HCT116 (cell line): ENCODE measurements at regions not wholly inside any gene's neighbourhood (a gene's known extent, or its start where the extent isn't known, plus 50 kb on each side); places are given as distances from the start of the nearest gene placed in this dataset.

Source experiments
- ATAC-seq: fragments of 200-7000 bp; cut with Tn5 transposase; 2 replicates; pipeline ENCODE4 v1.9.1; 2020; ENCODE audit warnings: mild to moderate bottlenecking, moderate library complexity
- BruUV-seq: library from RNA; stranded (reverse); fragments of 400-500 nt; replicated peaks from 2 replicates; lab custom pipeline; 2021; lab: Mats Ljungman, UMichigan
- CTCF ChIA-PET: fragments of 300-600 bp; sonication (Branson Sonifier 250); formaldehyde crosslinking; loops from one replicate; lab custom pipeline; 2021; ENCODE audit warnings: antibody characterized with exemption; lab: Charles Lee
- POLR2A ChIA-PET: fragments of 300-600, 350-600 bp; sonication (Branson Sonifier 250); formaldehyde crosslinking; loops from one replicate; lab custom pipeline; 2021; ENCODE audit warnings: antibody characterized with exemption; lab: Charles Lee
- RAD21 ChIA-PET, 2 experiments: fragments of 300-600 bp; sonication (Branson Sonifier 250); formaldehyde crosslinking; loops; one replicate each; lab custom pipeline; 2023; ENCODE audit warnings: low total read pairs in 2 of 2; ENCODE audit not compliant: uncharacterized antibody in 2 of 2, unreplicated experiment in 2 of 2, low non-redundant PET in 1 of 2; lab: Charles Lee
- DNase-seq: peaks from one replicate; pipeline ENCODE4 v3.0.0-alpha.2; 2010; ENCODE audit warnings: low read depth, low spot score
- H2AFZ ChIP-seq: fragments of 200-600 bp; shearing (Covaris generic), sonication (generic); 2 replicates; pipeline ENCODE4 v1.6.1; 2017; ENCODE audit warnings: low read depth, mixed run types, mixed read lengths, antibody characterized with exemption, low read length; ENCODE audit not compliant: poor library complexity, severe bottlenecking
- H3K27ac ChIP-seq: 2 replicates; pipeline ENCODE4 v1.5.1; 2012; ENCODE audit warnings: low read depth, low read length
- H3K27me3 ChIP-seq: fragments of 200-600 bp; sonication (generic); 2 replicates; pipeline ENCODE4 v1.6.1; 2016; ENCODE audit warnings: mixed run types, low read length, mixed read lengths; ENCODE audit not compliant: insufficient read depth
- H3K36me3 ChIP-seq, 2 experiments: fragments of 200-500 bp in 1 of 2; fragments of 200-600 bp in 1 of 2; sonication (Bioruptor generic) in 1 of 2; sonication (generic) in 1 of 2; 2 replicates each; pipeline versions ENCODE4 v1.5.1 to v1.6.1; 2014 to 2016; ENCODE audit warnings: low read length in 2 of 2, inconsistent platforms in 1 of 2, mixed read lengths in 1 of 2, mixed run types in 1 of 2; ENCODE audit not compliant: insufficient read depth in 2 of 2, control insufficient read depth in 1 of 2
- H3K4me1 ChIP-seq, 2 experiments: fragments of 200-600 bp in 1 of 2; sonication (generic) in 1 of 2; 2 replicates each; pipeline versions ENCODE4 v1.5.1 to v1.6.1; 2012 to 2017; ENCODE audit warnings: low read length in 2 of 2, inconsistent platforms in 1 of 2, mild to moderate bottlenecking in 1 of 2, mixed read lengths in 1 of 2, mixed run types in 1 of 2, moderate library complexity in 1 of 2; ENCODE audit not compliant: insufficient read depth in 2 of 2, control insufficient read depth in 1 of 2
- H3K4me2 ChIP-seq: fragments of 200-600 bp; sonication (generic); 2 replicates; pipeline ENCODE4 v1.6.1; 2017; ENCODE audit warnings: mixed run types, low read length, mixed read lengths
- H3K4me3 ChIP-seq, 2 experiments: fragments of 200-600 bp in 1 of 2; sonication (generic) in 1 of 2; replicated peaks in 1 of 2; 2 replicates each; pipeline ENCODE4 v1.5.1; 2011 to 2016; ENCODE audit warnings: low read length in 2 of 2, control low read depth in 1 of 2, low read depth in 1 of 2, mild to moderate bottlenecking in 1 of 2, mixed read lengths in 1 of 2, mixed run types in 1 of 2
- H3K79me2 ChIP-seq: fragments of 200-600 bp; sonication (generic); 2 replicates; pipeline ENCODE4 v1.6.1; 2017; ENCODE audit warnings: mild to moderate bottlenecking, mixed run types, low read length, moderate library complexity, mixed read lengths; ENCODE audit not compliant: insufficient read depth
- H3K9ac ChIP-seq: fragments of 200-600 bp; sonication (generic); 2 replicates; pipeline ENCODE4 v1.6.1; 2016; ENCODE audit warnings: low read length, mixed read lengths
- H3K9me2 ChIP-seq: fragments of 200-600 bp; sonication (generic), shearing (Covaris generic); 2 replicates; pipeline ENCODE4 v1.6.1; 2017; ENCODE audit warnings: mixed run types, mild to moderate bottlenecking, moderate library complexity; ENCODE audit not compliant: insufficient read depth
- H3K9me3 ChIP-seq, 2 experiments: fragments of 200-500 bp in 1 of 2; fragments of 200-600 bp in 1 of 2; sonication (Bioruptor generic) in 1 of 2; sonication (generic) in 1 of 2; 2 replicates each; pipeline ENCODE4 v1.6.1; 2014 to 2017; ENCODE audit warnings: low read length in 2 of 2, mixed read lengths in 2 of 2, inconsistent platforms in 1 of 2, low read depth in 1 of 2, mild to moderate bottlenecking in 1 of 2, mixed run types in 1 of 2, moderate library complexity in 1 of 2; ENCODE audit not compliant: control insufficient read depth in 1 of 2, insufficient read depth in 1 of 2
- H4K20me1 ChIP-seq: fragments of 200-600 bp; sonication (generic), shearing (Covaris generic); 2 replicates; pipeline ENCODE4 v1.6.1; 2017; ENCODE audit warnings: mixed run types, mild to moderate bottlenecking, moderate library complexity; ENCODE audit not compliant: insufficient read depth
- POLR2A ChIP-seq: IDR thresholded peaks from 2 replicates; pipeline ENCODE4 v1.7.0; 2011; ENCODE audit warnings: borderline replicate concordance; ENCODE audit not compliant: insufficient read depth, insufficient read length; ENCODE audit errors: extremely low read depth
- POLR2AphosphoS5 ChIP-seq: IDR thresholded peaks from 2 replicates; pipeline ENCODE4 v1.6.1; 2011; ENCODE audit warnings: mild to moderate bottlenecking, low read depth, low read length, moderate library complexity
- RAD21 ChIP-seq: IDR thresholded peaks from 2 replicates; pipeline ENCODE4 v1.6.1; 2012; ENCODE audit warnings: low read depth, mild to moderate bottlenecking
- SRF ChIP-seq: IDR thresholded peaks from 2 replicates; pipeline ENCODE4 v1.6.1; 2012; ENCODE audit warnings: low read depth
- ZFX ChIP-seq: fragments of 450-650 bp; IDR thresholded peaks from 2 replicates; pipeline ENCODE4 v1.6.1; 2017
- ZNF274 ChIP-seq: fragments of 200-500 bp; sonication (Bioruptor generic); IDR thresholded peaks from 2 replicates; pipeline ENCODE4 v1.6.1; 2014; ENCODE audit warnings: mild to moderate bottlenecking, low read depth, low read length, inconsistent platforms
- intact Hi-C: fragments of 100-400 bp; cut with micrococcal nuclease; formaldehyde crosslinking; loops from 2 replicates; pipeline ENCODE4 v1.10.0; 2022
- TF ChIP-seq, protein P1 (sequence below), 3 experiments: fragments of 200-600 bp in 1 of 3; sonication (generic) in 1 of 3; IDR thresholded peaks in 2 of 3; conservative IDR thresholded peaks in 1 of 3; 2 replicates each; pipeline ENCODE4 v1.5.1; 2012 to 2017; ENCODE audit warnings: low read depth in 2 of 3, low read length in 2 of 3, antibody characterized with exemption in 1 of 3, borderline replicate concordance in 1 of 3, control low read depth in 1 of 3, mild to moderate bottlenecking in 1 of 3, mixed read lengths in 1 of 3, mixed run types in 1 of 3, moderate library complexity in 1 of 3; ENCODE audit not compliant: insufficient read depth in 1 of 3
- TF ChIP-seq, protein P2 (sequence below): IDR thresholded peaks from 2 replicates; pipeline ENCODE4 v1.6.1; 2012; ENCODE audit warnings: low read depth
- TF ChIP-seq, protein P3 (sequence below): IDR thresholded peaks from 2 replicates; pipeline ENCODE4 v1.6.1; 2011; ENCODE audit warnings: mild to moderate bottlenecking, low read length, moderate library complexity; ENCODE audit not compliant: insufficient replicate concordance; ENCODE audit errors: extremely low read depth

DNA sequence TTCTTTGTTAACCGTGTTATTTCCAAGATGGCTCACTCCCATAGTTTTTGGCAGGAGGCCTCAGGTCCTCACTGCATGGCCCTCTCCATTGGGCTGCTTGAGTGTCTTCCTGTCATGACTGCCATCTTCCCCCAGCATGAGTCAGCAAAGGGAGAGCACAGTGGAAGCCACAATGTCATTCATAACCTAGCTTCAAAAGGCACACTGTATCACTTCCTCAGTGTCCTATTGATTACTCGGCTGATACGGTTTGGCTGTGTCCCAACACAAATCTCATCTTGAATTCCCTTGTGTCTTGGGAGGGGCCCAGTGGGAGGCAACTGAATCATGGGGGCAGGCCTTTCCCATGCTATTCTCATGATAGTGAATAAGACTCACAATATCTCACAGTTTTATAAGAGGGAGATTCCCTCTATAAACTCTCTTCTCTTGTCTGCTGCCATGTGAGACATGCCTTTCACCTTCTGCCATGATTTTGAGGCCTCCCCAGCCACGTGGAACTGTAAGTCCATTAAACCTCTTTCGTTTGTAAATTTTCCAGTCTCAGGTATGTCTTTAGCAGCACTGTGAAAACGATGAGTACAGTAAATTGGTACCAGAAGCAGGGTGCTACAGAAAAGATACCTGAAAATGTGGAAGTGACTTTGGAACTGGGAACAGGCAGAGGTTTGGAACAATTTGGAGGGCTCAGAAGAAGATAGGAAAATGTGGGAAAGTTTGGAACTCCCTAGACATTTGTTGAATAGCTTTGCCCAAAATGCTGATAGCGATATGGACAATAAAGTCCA, 106.5 kb downstream of the PRLHR start:
- H2AFZ ChIP-seq = no peak overlapping the region
- no peaks in the 10 kb centered on the region for H3K9me2 ChIP-seq
- CTCF ChIA-PET = no interaction called here
- RAD21 ChIA-PET = no interaction called here
- no peaks in the 10 kb centered on the region for H3K27me3 ChIP-seq
- H4K20me1 ChIP-seq = no peaks in the 10 kb centered on the region
- no peaks in the 10 kb centered on the region for H3K4me1 ChIP-seq
- no peaks in the 10 kb centered on the region for H3K79me2 ChIP-seq
- no TSS peak for BruUV-seq
- POLR2A ChIA-PET = no interaction called here
- intact Hi-C loops = no loop called here
- no peak overlapping the region for H3K9ac ChIP-seq
- TF ChIP-seq POLR2AphosphoS5 (no peak), RAD21 (no peak), POLR2A (no peak), SRF (no peak), ZNF274 (no peak), ZFX (no peak)
- TF ChIP-seq, protein P1, sequence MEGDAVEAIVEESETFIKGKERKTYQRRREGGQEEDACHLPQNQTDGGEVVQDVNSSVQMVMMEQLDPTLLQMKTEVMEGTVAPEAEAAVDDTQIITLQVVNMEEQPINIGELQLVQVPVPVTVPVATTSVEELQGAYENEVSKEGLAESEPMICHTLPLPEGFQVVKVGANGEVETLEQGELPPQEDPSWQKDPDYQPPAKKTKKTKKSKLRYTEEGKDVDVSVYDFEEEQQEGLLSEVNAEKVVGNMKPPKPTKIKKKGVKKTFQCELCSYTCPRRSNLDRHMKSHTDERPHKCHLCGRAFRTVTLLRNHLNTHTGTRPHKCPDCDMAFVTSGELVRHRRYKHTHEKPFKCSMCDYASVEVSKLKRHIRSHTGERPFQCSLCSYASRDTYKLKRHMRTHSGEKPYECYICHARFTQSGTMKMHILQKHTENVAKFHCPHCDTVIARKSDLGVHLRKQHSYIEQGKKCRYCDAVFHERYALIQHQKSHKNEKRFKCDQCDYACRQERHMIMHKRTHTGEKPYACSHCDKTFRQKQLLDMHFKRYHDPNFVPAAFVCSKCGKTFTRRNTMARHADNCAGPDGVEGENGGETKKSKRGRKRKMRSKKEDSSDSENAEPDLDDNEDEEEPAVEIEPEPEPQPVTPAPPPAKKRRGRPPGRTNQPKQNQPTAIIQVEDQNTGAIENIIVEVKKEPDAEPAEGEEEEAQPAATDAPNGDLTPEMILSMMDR (IDR thresholded peaks at IDR 0.05 in 2 of 3, conservative IDR thresholded peaks at IDR 0.05 in 1 of 3; ENCODE audit: borderline replicate concordance in 1 of 3, insufficient read depth in 1 of 3, low read depth in 2 of 3, low read length in 2 of 3) = no peak
- DNase-seq = no peak
- no peak overlapping the region for H3K4me3 ChIP-seq
- H3K36me3 ChIP-seq = no peaks in the 10 kb centered on the region
- H3K9me3 ChIP-seq = peaks cover 0 to 5% of the 10 kb centered on the region in 2 experiments; a peak in 1 of 4 replicates
- H3K4me2 ChIP-seq = no peak overlapping the region
- no peak for ATAC-seq
- no peak overlapping the region for H3K27ac ChIP-seq

DNA sequence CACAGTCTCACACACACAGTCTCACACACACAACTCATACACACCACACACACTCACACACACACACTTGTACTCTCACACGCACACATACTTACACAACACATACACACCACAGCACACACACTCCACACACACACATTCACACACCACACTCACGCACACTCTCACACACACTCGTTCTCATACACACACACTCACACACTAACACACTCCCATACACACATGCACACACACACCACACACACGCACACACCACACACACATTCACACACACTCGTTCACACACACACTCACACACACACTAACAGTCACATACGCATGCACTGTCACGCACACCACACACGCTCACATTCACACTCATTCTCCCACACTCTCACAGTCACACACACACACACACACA, 109.8 kb downstream of the PRLHR start:
- Histone ChIP-seq H4K20me1 (no peaks in the 10 kb centered on the region), H3K4me2 (no peak overlapping the region), H3K4me1 (no peaks in the 10 kb centered on the region), H2AFZ (no peak overlapping the region), H3K9ac (no peak overlapping the region), H3K27me3 (no peaks in the 10 kb centered on the region), H3K9me3 (peaks cover 0 to 5% of the 10 kb centered on the region in 2 experiments; a peak in 1 of 4 replicates), H3K4me3 (no peak overlapping the region), H3K9me2 (no peaks in the 10 kb centered on the region), H3K27ac (no peak overlapping the region), H3K36me3 (no peaks in the 10 kb centered on the region), H3K79me2 (no peaks in the 10 kb centered on the region)
- ATAC-seq (no peak), DNase-seq (no peak)
- BruUV-seq = no TSS peak
- ChIA-PET RAD21 (no interaction called here), POLR2A (no interaction called here), CTCF (no interaction called here)
- intact Hi-C loops = no loop called here
- TF ChIP-seq, protein P2, sequence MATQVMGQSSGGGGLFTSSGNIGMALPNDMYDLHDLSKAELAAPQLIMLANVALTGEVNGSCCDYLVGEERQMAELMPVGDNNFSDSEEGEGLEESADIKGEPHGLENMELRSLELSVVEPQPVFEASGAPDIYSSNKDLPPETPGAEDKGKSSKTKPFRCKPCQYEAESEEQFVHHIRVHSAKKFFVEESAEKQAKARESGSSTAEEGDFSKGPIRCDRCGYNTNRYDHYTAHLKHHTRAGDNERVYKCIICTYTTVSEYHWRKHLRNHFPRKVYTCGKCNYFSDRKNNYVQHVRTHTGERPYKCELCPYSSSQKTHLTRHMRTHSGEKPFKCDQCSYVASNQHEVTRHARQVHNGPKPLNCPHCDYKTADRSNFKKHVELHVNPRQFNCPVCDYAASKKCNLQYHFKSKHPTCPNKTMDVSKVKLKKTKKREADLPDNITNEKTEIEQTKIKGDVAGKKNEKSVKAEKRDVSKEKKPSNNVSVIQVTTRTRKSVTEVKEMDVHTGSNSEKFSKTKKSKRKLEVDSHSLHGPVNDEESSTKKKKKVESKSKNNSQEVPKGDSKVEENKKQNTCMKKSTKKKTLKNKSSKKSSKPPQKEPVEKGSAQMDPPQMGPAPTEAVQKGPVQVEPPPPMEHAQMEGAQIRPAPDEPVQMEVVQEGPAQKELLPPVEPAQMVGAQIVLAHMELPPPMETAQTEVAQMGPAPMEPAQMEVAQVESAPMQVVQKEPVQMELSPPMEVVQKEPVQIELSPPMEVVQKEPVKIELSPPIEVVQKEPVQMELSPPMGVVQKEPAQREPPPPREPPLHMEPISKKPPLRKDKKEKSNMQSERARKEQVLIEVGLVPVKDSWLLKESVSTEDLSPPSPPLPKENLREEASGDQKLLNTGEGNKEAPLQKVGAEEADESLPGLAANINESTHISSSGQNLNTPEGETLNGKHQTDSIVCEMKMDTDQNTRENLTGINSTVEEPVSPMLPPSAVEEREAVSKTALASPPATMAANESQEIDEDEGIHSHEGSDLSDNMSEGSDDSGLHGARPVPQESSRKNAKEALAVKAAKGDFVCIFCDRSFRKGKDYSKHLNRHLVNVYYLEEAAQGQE = no peak
- TF ChIP-seq, protein P3, sequence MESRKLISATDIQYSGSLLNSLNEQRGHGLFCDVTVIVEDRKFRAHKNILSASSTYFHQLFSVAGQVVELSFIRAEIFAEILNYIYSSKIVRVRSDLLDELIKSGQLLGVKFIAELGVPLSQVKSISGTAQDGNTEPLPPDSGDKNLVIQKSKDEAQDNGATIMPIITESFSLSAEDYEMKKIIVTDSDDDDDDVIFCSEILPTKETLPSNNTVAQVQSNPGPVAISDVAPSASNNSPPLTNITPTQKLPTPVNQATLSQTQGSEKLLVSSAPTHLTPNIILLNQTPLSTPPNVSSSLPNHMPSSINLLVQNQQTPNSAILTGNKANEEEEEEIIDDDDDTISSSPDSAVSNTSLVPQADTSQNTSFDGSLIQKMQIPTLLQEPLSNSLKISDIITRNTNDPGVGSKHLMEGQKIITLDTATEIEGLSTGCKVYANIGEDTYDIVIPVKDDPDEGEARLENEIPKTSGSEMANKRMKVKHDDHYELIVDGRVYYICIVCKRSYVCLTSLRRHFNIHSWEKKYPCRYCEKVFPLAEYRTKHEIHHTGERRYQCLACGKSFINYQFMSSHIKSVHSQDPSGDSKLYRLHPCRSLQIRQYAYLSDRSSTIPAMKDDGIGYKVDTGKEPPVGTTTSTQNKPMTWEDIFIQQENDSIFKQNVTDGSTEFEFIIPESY = no peak
